ENCODE measurements at regions not wholly inside any gene's neighbourhood (a gene's known extent, or its start where the extent isn't known, plus 50 kb on each side); places are given as distances from the start of the nearest gene placed in this dataset.
"Not testable (repeated sequence)": the region's sequence is repeated elsewhere in the genome, so short reads cannot be mapped to it uniquely, and the experiment has no call there.

- DNase-seq (ENCODE audit: low read depth), result no peak
Measured at GRCh38 chr6:158920311-158920905, 79.6 kb downstream of the RSPH3 start.

- no peak for DNase-seq (ENCODE audit: low read depth)
Measured at GRCh38 chr6:158919865-158920264, 80.1 kb downstream of the RSPH3 start.

- DNase-seq (ENCODE audit: low read depth), result no peak
Measured at GRCh38 chr6:158916617-158917016, 83.4 kb downstream of the RSPH3 start.

GRCh38 chr6:158914923-158915322, 85.1 kb downstream of the RSPH3 start:
- no peak for DNase-seq (ENCODE audit: low read depth)

- no peak for DNase-seq (ENCODE audit: low read depth)
Measured at GRCh38 chr6:158913580-158913979, 86.4 kb downstream of the RSPH3 start.

- no peak for DNase-seq (ENCODE audit: low read depth)
Measured at GRCh38 chr6:158912655-158913054, 87.3 kb downstream of the RSPH3 start.

- DNase-seq (ENCODE audit: low read depth), result no peak
Measured at GRCh38 chr6:158911746-158912480, 88.1 kb downstream of the RSPH3 start.

GRCh38 chr6:158910484-158911440, 89.2 kb downstream of the RSPH3 start:
- DNase-seq (ENCODE audit: low read depth), result no peak

- DNase-seq (ENCODE audit: low read depth), result no peak
Measured at GRCh38 chr6:158909938-158910337, 90.1 kb downstream of the RSPH3 start.

GRCh38 chr6:158908606-158909005, 89.4 kb upstream of the EZR start:
- no peak for DNase-seq (ENCODE audit: low read depth)

GRCh38 chr6:158907931-158908330, 88.8 kb upstream of the EZR start:
- no peak for DNase-seq (ENCODE audit: low read depth)

- no peak for DNase-seq (ENCODE audit: low read depth)
Measured at GRCh38 chr6:158906926-158907325, 87.8 kb upstream of the EZR start.

- no peak for DNase-seq (ENCODE audit: low read depth)
Measured at GRCh38 chr6:158905277-158905676, 86.1 kb upstream of the EZR start.

- no peak for DNase-seq (ENCODE audit: low read depth)
Measured at GRCh38 chr6:158903801-158904200, 84.6 kb upstream of the EZR start.

- no peak for DNase-seq (ENCODE audit: low read depth)
Measured at GRCh38 chr6:158900663-158901312, 81.6 kb upstream of the EZR start.

GRCh38 chr6:158897236-158897635, 78.1 kb upstream of the EZR start:
- no peak for DNase-seq (ENCODE audit: low read depth)

- DNase-seq (ENCODE audit: low read depth), result no peak
Measured at GRCh38 chr6:158895661-158896060, 76.5 kb upstream of the EZR start.

GRCh38 chr6:158894193-158894592, 75.0 kb upstream of the EZR start:
- no peak for DNase-seq (ENCODE audit: low read depth)

GRCh38 chr6:158892266-158892665, 73.1 kb upstream of the EZR start:
- DNase-seq (ENCODE audit: low read depth), result no peak

GRCh38 chr6:158891560-158891959, 72.4 kb upstream of the EZR start:
- DNase-seq (ENCODE audit: low read depth), result not testable (repeated sequence)

- DNase-seq (ENCODE audit: low read depth), result not testable (repeated sequence)
Measured at GRCh38 chr6:158888171-158888570, 69.0 kb upstream of the EZR start.

- DNase-seq (ENCODE audit: low read depth), result not testable (repeated sequence)
Measured at GRCh38 chr6:158886346-158886977, 67.3 kb upstream of the EZR start.

All from activated T-cell treated with anti-CD3 and anti-CD28 coated beads for 48 hours (primary cell).